Epithelial cell of esophagus (primary cell): ENCODE measurements at regions not wholly inside any gene's neighbourhood (a gene's known extent, or its start where the extent isn't known, plus 50 kb on each side); places are given as distances from the start of the nearest gene placed in this dataset.

Source experiments
- DNase-seq: peaks from one replicate; pipeline ENCODE4 v3.0.0; 2010; ENCODE audit warnings: low read depth
- H3K4me3 ChIP-seq: 2 replicates; pipeline ENCODE4 v1.5.1; 2011; ENCODE audit warnings: mild to moderate bottlenecking, low read length, control low read depth
- CTCF ChIP-seq: IDR thresholded peaks from 2 replicates; pipeline ENCODE4 v1.5.1; 2011; ENCODE audit warnings: low read depth, mild to moderate bottlenecking, low read length, control low read depth, inconsistent platforms; ENCODE audit not compliant: insufficient read depth; ENCODE audit errors: missing control alignments

- no peak overlapping the region for H3K4me3 ChIP-seq
- no peak for DNase-seq
- no peak for TF ChIP-seq CTCF
Observed at GRCh38 chr14:38134416-38135030, 73.2 kb upstream of the SSTR1 start.

GRCh38 chr14:38135106-38135867 lies 72.4 kb upstream of the SSTR1 start:
- no peak for TF ChIP-seq CTCF
- DNase-seq = no peak
- H3K4me3 ChIP-seq = no peak overlapping the region

GRCh38 chr14:38137005-38137404 lies 70.7 kb upstream of the SSTR1 start:
- no peak for TF ChIP-seq CTCF
- no peak for DNase-seq
- H3K4me3 ChIP-seq = no peak overlapping the region

- no peak for TF ChIP-seq CTCF
- no peak for DNase-seq
- H3K4me3 ChIP-seq = no peak overlapping the region
Observed at GRCh38 chr14:38138473-38139138, 69.1 kb upstream of the SSTR1 start.

- no peak overlapping the region for H3K4me3 ChIP-seq
- no peak for DNase-seq
- TF ChIP-seq CTCF = no peak
Observed at GRCh38 chr14:38139926-38140325, 67.8 kb upstream of the SSTR1 start.

GRCh38 chr14:38143170-38143569 lies 64.5 kb upstream of the SSTR1 start:
- H3K4me3 ChIP-seq = no peak overlapping the region
- no peak for DNase-seq
- TF ChIP-seq CTCF = no peak
